Glutamatergic neuron (in vitro differentiated cells): ENCODE measurements at regions not wholly inside any gene's neighbourhood (a gene's known extent, or its start where the extent isn't known, plus 50 kb on each side); places are given as distances from the start of the nearest gene placed in this dataset.

Experiments used
- DNase-seq: peaks from one replicate; pipeline ENCODE4 v3.0.0; 2022
- H3K27ac Mint-ChIP-seq: one replicate; pipeline ENCODE4 v1.8.0; 2020; ENCODE audit warnings: mild to moderate bottlenecking, mixed read lengths, inconsistent platforms; ENCODE audit not compliant: unreplicated experiment
- H3K27me3 Mint-ChIP-seq: one replicate; pipeline ENCODE4 v1.8.0; 2020; ENCODE audit warnings: mild to moderate bottlenecking, moderate library complexity, mixed read lengths, inconsistent platforms; ENCODE audit not compliant: unreplicated experiment
- H3K36me3 Mint-ChIP-seq: one replicate; pipeline ENCODE4 v1.8.0; 2020; ENCODE audit warnings: mild to moderate bottlenecking, mixed read lengths, inconsistent platforms; ENCODE audit not compliant: unreplicated experiment
- H3K4me1 Mint-ChIP-seq: one replicate; pipeline ENCODE4 v1.8.0; 2020; ENCODE audit warnings: mild to moderate bottlenecking, low read depth, mixed read lengths, inconsistent platforms; ENCODE audit not compliant: unreplicated experiment
- H3K4me3 Mint-ChIP-seq: one replicate; pipeline ENCODE4 v1.8.0; 2020; ENCODE audit warnings: mild to moderate bottlenecking, mixed read lengths, inconsistent platforms; ENCODE audit not compliant: unreplicated experiment
- H3K9me3 Mint-ChIP-seq: one replicate; pipeline ENCODE4 v1.8.0; 2020; ENCODE audit warnings: mild to moderate bottlenecking, moderate library complexity, mixed read lengths, inconsistent platforms; ENCODE audit not compliant: unreplicated experiment
- CTCF ChIP-seq: fragments of 200-600 bp; sonication (generic); IDR thresholded peaks from one replicate; pipeline ENCODE4 v1.5.0; 2021; ENCODE audit not compliant: partially characterized antibody, unreplicated experiment

- peaks cover 2% of the 10 kb centered on the region for H3K9me3 Mint-ChIP-seq
- TF ChIP-seq CTCF, result no peak
- peaks cover 6% of the 10 kb centered on the region for H3K4me1 Mint-ChIP-seq
- no peak overlapping the region for H3K27ac Mint-ChIP-seq
- no peak overlapping the region for H3K4me3 Mint-ChIP-seq
- DNase-seq, result no peak
- H3K27me3 Mint-ChIP-seq, result no peaks in the 10 kb centered on the region
- H3K36me3 Mint-ChIP-seq, result no peaks in the 10 kb centered on the region
These were observed 59.2 kb upstream of the ZDHHC17 start for GRCh38 chr12:76704693-76705092.

- Mint-ChIP-seq H3K36me3 (no peaks in the 10 kb centered on the region), H3K9me3 (peaks cover 2% of the 10 kb centered on the region), H3K4me3 (no peak overlapping the region), H3K27ac (no peak overlapping the region), H3K27me3 (no peaks in the 10 kb centered on the region), H3K4me1 (peaks cover 6% of the 10 kb centered on the region)
- TF ChIP-seq CTCF, result no peak
- DNase-seq, result no peak
These were observed 57.8 kb upstream of the ZDHHC17 start for GRCh38 chr12:76706101-76706500.

- DNase-seq, result no peak
- H3K27ac Mint-ChIP-seq, result no peak overlapping the region
- no peaks in the 10 kb centered on the region for H3K27me3 Mint-ChIP-seq
- H3K4me1 Mint-ChIP-seq, result peaks cover 6% of the 10 kb centered on the region
- TF ChIP-seq CTCF, result no peak
- no peak overlapping the region for H3K4me3 Mint-ChIP-seq
- H3K9me3 Mint-ChIP-seq, result peaks cover 2% of the 10 kb centered on the region
- no peaks in the 10 kb centered on the region for H3K36me3 Mint-ChIP-seq
These were observed 57.2 kb upstream of the ZDHHC17 start for GRCh38 chr12:76706761-76707160.

GRCh38 chr12:76707772-76708171, 56.1 kb upstream of the ZDHHC17 start:
- Mint-ChIP-seq H3K4me3 (no peak overlapping the region), H3K36me3 (no peaks in the 10 kb centered on the region), H3K27me3 (no peaks in the 10 kb centered on the region), H3K4me1 (peaks cover 6% of the 10 kb centered on the region), H3K9me3 (peaks cover 2% of the 10 kb centered on the region), H3K27ac (peak overlapping the region; percentile 3)
- TF ChIP-seq CTCF, result no peak
- no peak for DNase-seq

- no peaks in the 10 kb centered on the region for H3K36me3 Mint-ChIP-seq
- H3K4me1 Mint-ChIP-seq, result peaks cover 6% of the 10 kb centered on the region
- no peak overlapping the region for H3K4me3 Mint-ChIP-seq
- H3K27ac Mint-ChIP-seq, result peak overlapping the region; percentile 73
- TF ChIP-seq CTCF, result no peak
- H3K27me3 Mint-ChIP-seq, result no peaks in the 10 kb centered on the region
- H3K9me3 Mint-ChIP-seq, result peaks cover 2% of the 10 kb centered on the region
- no peak for DNase-seq
These were observed 55.6 kb upstream of the ZDHHC17 start for GRCh38 chr12:76708296-76708695.
